Loucy (cell line): ENCODE measurements at regions not wholly inside any gene's neighbourhood (a gene's known extent, or its start where the extent isn't known, plus 50 kb on each side); places are given as distances from the start of the nearest gene placed in this dataset.

ENCODE experiments used
- CTCF ChIP-seq: fragments of 200-600 bp; sonication (generic); conservative IDR thresholded peaks from 2 replicates; pipeline ENCODE4 v1.5.1; 2014; ENCODE audit warnings: mild to moderate bottlenecking, antibody characterized with exemption, low read length
- EZH2phosphoT487 ChIP-seq: fragments of 200-600 bp; IDR thresholded peaks from 2 replicates; pipeline ENCODE4 v1.6.1; 2018; ENCODE audit warnings: antibody characterized with exemption, mild to moderate bottlenecking, moderate library complexity, borderline replicate concordance

- TF ChIP-seq EZH2phosphoT487 (no peak), CTCF (no peak)
Measured at GRCh38 chr11:80320765-80321164, 879.9 kb upstream of the TENM4 start.
